GM04503 (cell line): ENCODE measurements at regions not wholly inside any gene's neighbourhood (a gene's known extent, or its start where the extent isn't known, plus 50 kb on each side); places are given as distances from the start of the nearest gene placed in this dataset.

Source experiments
- DNase-seq: peaks from one replicate; pipeline ENCODE4 v3.0.0-alpha.2; 2012; ENCODE audit warnings: low read depth

DNA sequence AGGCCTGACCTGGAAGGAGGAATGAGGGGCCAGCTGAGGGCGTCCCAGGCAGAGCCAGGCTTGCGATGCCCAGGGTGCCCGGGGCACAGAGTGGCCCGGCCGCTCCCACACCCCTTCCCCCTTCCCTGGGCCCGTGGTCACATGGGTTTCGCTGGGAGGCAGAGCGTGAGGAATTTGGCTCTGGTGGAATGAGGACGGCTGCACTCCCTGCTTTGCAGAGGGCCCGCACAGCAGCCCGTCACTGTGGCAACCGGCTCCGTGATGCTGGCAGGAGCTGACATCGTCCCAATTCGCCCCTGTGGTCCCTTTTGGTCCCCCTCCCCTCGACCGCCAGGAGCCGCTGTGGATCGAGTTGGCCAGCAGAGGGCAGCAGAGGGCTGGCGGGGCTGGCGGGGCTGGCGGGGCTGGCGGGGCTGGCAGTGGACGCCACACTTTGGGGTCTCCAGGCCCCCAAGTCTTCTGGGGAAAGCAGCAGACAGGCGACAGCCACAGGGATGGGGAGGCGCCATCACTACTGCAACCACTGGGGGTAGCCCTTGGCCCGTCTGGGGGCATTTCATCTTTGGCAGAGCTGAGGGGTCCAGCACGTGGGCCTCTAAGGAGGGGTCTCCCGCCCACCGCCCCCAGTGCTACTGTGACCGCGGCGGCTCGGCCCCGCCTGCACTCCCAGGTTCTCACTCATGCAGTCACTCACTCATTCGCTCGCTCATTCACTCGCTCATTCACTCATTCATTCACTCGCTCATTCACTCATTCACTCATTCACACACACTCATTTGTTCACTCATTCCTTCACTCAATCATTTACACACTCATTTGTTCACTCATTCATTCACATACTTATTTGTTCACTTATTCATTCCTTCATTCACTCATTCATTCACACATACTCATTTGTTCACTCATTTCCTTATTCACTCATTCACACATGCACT lies 49.7 kb upstream of the BHLHE23 start:
- DNase-seq, result peak; percentile 31
